ENCODE measurements at regions not wholly inside any gene's neighbourhood (a gene's known extent, or its start where the extent isn't known, plus 50 kb on each side); places are given as distances from the start of the nearest gene placed in this dataset.

- TF ChIP-seq CTCF (IDR thresholded peaks at IDR 0.05) (no peak), POLR2A (IDR thresholded peaks at IDR 0.05) (no peak)
Observed at GRCh38 chr1:239872626-239873025, 219.1 kb upstream of the FMN2 start.
